ENCODE measurements at regions not wholly inside any gene's neighbourhood (a gene's known extent, or its start where the extent isn't known, plus 50 kb on each side); places are given as distances from the start of the nearest gene placed in this dataset.

- no peak for TF ChIP-seq POLR2A (IDR thresholded peaks at IDR 0.05)
- TF ChIP-seq CTCF (IDR thresholded peaks at IDR 0.05) = no peak
These were observed 107.4 kb upstream of the TAB2 start for GRCh38 chr6:149209871-149210775.

Data from sigmoid colon (tissue), 3 donors.